Dermis microvascular lymphatic vessel endothelial cell (primary cell): ENCODE measurements at regions not wholly inside any gene's neighbourhood (a gene's known extent, or its start where the extent isn't known, plus 50 kb on each side); places are given as distances from the start of the nearest gene placed in this dataset.
A peak's percentile ranks its signal among the peaks of the same experiment; 100 is the strongest.
"Not testable (repeated sequence)": the region's sequence is repeated elsewhere in the genome, so short reads cannot be mapped to it uniquely, and the experiment has no call there.

Experiments
- DNase-seq, 2 donors: peaks; one replicate each; pipeline versions ENCODE4 v3.0.0 to v3.0.0-alpha.2; 2010; ENCODE audit warnings: low read depth in 2 of 2

GRCh38 chr9:111744363-111744762, 50.4 kb downstream of the SHOC1 start:
- DNase-seq: no peak

DNA sequence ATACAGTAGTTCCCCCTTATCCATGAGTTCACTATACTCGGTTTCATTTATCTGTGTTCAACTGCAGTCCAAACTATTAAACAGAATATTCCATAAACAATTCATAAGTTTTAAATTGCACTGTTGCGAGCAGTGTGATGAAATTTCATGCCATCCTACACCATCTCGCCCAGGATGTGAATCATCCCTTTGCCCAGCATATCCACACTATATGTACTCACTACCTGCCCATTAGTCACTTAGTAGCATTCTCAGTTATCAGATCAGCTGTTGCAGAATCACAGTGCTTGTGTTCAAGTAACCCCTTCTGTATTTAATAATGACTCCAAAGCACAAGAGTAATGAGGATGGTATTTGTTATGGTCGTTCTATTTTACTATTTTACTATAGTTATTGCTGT, 51.5 kb downstream of the SHOC1 start:
- DNase-seq: peak in 1 of 2 donors; percentile 55

DNA sequence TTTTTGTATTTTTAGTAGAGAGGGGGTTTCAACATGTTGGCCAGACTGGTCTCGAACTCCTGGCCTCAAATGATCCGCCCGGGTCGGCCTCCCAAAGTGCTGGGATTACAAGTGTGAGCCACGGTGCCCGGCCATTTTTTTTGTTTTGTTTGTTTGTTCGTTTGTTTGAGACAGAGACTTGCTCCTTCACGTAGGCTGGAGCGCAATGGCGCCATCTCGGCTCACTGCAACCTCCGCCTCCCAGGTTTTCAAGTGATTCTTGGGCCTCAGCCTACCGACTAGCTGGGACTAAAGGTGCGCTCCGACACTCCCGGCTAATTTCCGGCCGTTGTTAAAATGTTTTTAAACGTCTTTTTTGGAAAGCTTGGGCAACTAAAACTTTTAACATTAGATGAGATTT, 54.0 kb downstream of the SHOC1 start:
- DNase-seq: no peak

GRCh38 chr9:111736714-111737113, 58.0 kb downstream of the SHOC1 start:
- DNase-seq: no peak

DNA sequence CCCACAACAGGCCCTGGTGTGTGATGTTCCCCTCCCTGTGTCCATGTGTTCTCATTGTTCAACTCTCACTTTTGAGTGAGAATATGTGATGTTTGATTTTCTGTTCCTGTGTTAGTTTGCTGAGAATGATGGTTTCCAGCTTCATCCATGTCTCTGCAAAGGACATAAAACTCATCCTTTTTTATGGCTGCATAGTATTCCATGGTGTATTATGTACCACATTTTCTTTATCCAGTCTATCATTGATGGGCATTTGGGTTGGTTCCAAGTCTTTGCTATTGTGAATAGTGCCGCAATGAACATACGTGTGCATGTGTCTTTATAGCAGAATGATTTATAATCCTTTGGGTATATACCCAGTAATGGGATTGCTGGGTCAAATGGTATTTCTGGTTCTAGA, 59.4 kb downstream of the SHOC1 start:
- not testable (repeated sequence) for DNase-seq

- DNase-seq: no peak
Measured at GRCh38 chr9:111731928-111732327, 62.8 kb downstream of the SHOC1 start.

GRCh38 chr9:111730937-111731567, 63.7 kb downstream of the SHOC1 start:
- DNase-seq: peak in 1 of 2 donors; percentile 34

GRCh38 chr9:111728617-111729366, 65.9 kb downstream of the SHOC1 start:
- DNase-seq: peak in 1 of 2 donors; percentile 53

DNA sequence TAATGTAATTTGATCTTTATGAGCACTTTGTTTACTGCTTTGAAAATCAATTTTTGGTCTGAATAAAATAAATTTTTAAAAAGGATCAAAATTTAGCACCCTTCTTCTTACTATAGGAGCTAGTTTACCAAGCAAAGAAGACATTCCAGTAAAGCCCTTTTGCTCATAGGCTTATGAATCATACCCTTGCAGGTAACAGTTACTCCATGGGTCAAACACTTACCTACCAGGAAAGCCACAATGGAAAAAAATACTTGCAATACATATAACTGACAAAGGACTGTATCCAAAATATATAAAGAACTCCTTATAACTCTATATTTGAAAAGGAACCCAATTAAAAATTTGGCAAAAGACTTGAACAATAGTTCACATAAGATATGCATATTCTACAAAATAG, 66.6 kb downstream of the SHOC1 start:
- no peak for DNase-seq

DNA sequence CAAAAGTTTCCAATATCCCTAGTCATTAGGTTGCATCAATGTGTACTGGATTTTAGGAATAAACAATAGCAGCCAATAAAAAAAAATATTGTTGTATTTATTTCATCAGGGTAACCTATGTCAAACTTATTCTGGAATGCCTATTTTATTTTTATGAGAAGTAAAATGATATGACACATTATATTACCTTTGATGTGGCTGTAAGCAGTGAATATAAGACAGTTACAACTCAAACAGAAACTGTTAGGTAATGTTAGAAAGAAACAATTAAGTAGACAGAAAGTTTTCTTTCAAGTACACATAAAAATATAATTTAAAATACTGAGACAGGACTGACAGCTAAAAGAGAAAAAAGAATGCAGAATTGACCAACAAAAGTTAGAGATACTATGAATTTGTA, 65.5 kb downstream of the GNG10 start:
- no peak for DNase-seq

DNA sequence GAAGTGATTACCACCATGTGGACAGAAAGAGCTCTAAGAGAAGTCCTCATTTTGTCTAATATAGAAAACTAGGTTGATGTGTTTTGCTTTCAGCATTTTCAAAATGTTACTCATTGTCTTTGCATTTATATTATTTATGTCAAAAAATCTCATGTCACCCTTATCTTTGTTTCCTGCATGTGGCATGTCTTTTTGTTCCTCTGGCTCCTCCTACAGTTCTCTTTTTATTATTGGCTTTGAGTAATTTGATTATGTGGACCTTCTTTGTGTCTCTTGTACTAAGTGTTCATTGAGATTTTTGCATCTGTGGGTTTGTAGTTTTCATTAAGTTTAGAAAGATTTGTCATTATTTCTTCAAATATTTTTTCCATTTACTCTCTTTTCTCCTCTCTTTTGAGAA, 58.8 kb downstream of the GNG10 start:
- DNase-seq: no peak
